ENCODE measurements at regions not wholly inside any gene's neighbourhood (a gene's known extent, or its start where the extent isn't known, plus 50 kb on each side); places are given as distances from the start of the nearest gene placed in this dataset.

GRCh38 chr3:87425056-87425455 is 148.7 kb upstream of the POU1F1 start:
- TF ChIP-seq CTCF (conservative IDR thresholded peaks at IDR 0.05; ENCODE audit: low read length) (no peak), EZH2phosphoT487 (IDR thresholded peaks at IDR 0.05; ENCODE audit: borderline replicate concordance) (no peak)
